Left hindlimb (tissue), 1 donor: ENCODE measurements at regions not wholly inside any gene's neighbourhood (a gene's known extent, or its start where the extent isn't known, plus 50 kb on each side); places are given as distances from the start of the nearest gene placed in this dataset.
"Not testable (repeated sequence)": the region's sequence is repeated elsewhere in the genome, so short reads cannot be mapped to it uniquely, and the experiment has no call there.

Experiments
- DNase-seq: peaks from one replicate; pipeline ENCODE4 v3.0.0-alpha.2; 2018

- DNase-seq = peak; percentile 68
Observed at GRCh38 chr3:171548917-171549316, 88.7 kb upstream of the TNIK start.

GRCh38 chr3:171543759-171544300 lies 83.6 kb upstream of the TNIK start:
- no peak for DNase-seq

GRCh38 chr3:171542976-171543375 lies 82.8 kb upstream of the TNIK start:
- DNase-seq = no peak

- DNase-seq = no peak
Observed at GRCh38 chr3:171541647-171542046, 81.4 kb upstream of the TNIK start.

- DNase-seq = no peak
Observed at GRCh38 chr3:171541181-171541580, 81.0 kb upstream of the TNIK start.

- no peak for DNase-seq
Observed at GRCh38 chr3:171535799-171536198, 75.6 kb upstream of the TNIK start.

- no peak for DNase-seq
Observed at GRCh38 chr3:171535133-171535532, 74.9 kb upstream of the TNIK start.

- DNase-seq = no peak
Observed at GRCh38 chr3:171533702-171534101, 73.5 kb upstream of the TNIK start.

- DNase-seq = no peak
Observed at GRCh38 chr3:171532294-171532693, 72.1 kb upstream of the TNIK start.

GRCh38 chr3:171531716-171532115 lies 71.5 kb upstream of the TNIK start:
- no peak for DNase-seq

GRCh38 chr3:171528102-171528501 lies 67.9 kb upstream of the TNIK start:
- DNase-seq = no peak

GRCh38 chr3:171526869-171527268 lies 66.7 kb upstream of the TNIK start:
- no peak for DNase-seq

- no peak for DNase-seq
Observed at GRCh38 chr3:171526146-171526545, 65.9 kb upstream of the TNIK start.

- no peak for DNase-seq
Observed at GRCh38 chr3:171525437-171525836, 65.2 kb upstream of the TNIK start.

GRCh38 chr3:171524921-171525310 lies 64.7 kb upstream of the TNIK start:
- no peak for DNase-seq

GRCh38 chr3:171522651-171523050 lies 62.4 kb upstream of the TNIK start:
- no peak for DNase-seq

GRCh38 chr3:171519423-171519822 lies 59.2 kb upstream of the TNIK start:
- DNase-seq = not testable (repeated sequence)

GRCh38 chr3:171516765-171517164 lies 56.6 kb upstream of the TNIK start:
- no peak for DNase-seq

GRCh38 chr3:171514466-171514865 lies 54.3 kb upstream of the TNIK start:
- no peak for DNase-seq

- DNase-seq = no peak
Observed at GRCh38 chr3:171511450-171511849, 51.2 kb upstream of the TNIK start.
